ENCODE measurements at regions not wholly inside any gene's neighbourhood (a gene's known extent, or its start where the extent isn't known, plus 50 kb on each side); places are given as distances from the start of the nearest gene placed in this dataset.
"Not testable (repeated sequence)": the region's sequence is repeated elsewhere in the genome, so short reads cannot be mapped to it uniquely, and the experiment has no call there.

DNA sequence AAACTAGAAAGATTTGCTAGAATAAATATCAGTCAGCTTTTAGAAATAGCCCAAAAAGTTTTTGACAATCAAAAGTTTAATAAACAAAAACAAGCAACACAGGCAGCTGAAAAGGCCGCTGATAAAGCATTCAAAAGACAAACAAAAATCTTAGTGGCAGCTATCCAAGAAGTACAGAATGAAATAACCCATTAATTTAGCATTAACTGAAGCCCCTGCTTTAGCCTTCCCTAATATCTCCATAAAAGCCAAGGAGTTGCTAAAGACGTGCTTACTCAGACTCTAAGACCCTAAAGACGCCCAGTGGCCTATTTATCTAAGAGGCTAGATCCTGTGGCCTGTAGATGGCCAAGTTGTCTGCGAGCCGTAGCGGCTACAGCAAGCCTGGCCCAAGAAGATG, 123.5 kb upstream of the DEFB108B start:
- not testable (repeated sequence) for TF ChIP-seq POLR2AphosphoS5 (IDR thresholded peaks at IDR 0.05; ENCODE audit: insufficient read depth, low read depth, low read length); CTCF (IDR thresholded peaks at IDR 0.05; ENCODE audit: extremely low read depth in 1 of 2, insufficient read depth in 1 of 2, low read depth in 1 of 2, low read length in 2 of 2); EZH2 (IDR thresholded peaks at IDR 0.05; ENCODE audit: borderline replicate concordance, low read depth, low read length, severe bottlenecking); POLR2A (IDR thresholded peaks at IDR 0.05; ENCODE audit: low read depth, low read length); MYC (IDR thresholded peaks at IDR 0.05; ENCODE audit: low read depth, low read length); JUN (IDR thresholded peaks at IDR 0.05; ENCODE audit: borderline replicate concordance, insufficient read depth, insufficient read length, low read depth); MAX (IDR thresholded peaks at IDR 0.05; ENCODE audit: insufficient read depth, insufficient read length); GATA2 (IDR thresholded peaks at IDR 0.05; ENCODE audit: insufficient read depth, insufficient read length, low read depth, low read length)

Data from endothelial cell of umbilical vein (primary cell).